ENCODE measurements at regions not wholly inside any gene's neighbourhood (a gene's known extent, or its start where the extent isn't known, plus 50 kb on each side); places are given as distances from the start of the nearest gene placed in this dataset.
"Not testable (repeated sequence)": the region's sequence is repeated elsewhere in the genome, so short reads cannot be mapped to it uniquely, and the experiment has no call there.

- no peak for DNase-seq
These were observed 341.7 kb downstream of the LRRC3B start for GRCh38 chr3:26964313-26964712.

GRCh38 chr3:26964836-26965235, 342.3 kb downstream of the LRRC3B start:
- DNase-seq: no peak

- DNase-seq: no peak
These were observed 344.9 kb downstream of the LRRC3B start for GRCh38 chr3:26967501-26967900.

- DNase-seq: no peak
These were observed 362.1 kb downstream of the LRRC3B start for GRCh38 chr3:26984416-26985390.

GRCh38 chr3:26989037-26989436, 366.5 kb downstream of the LRRC3B start:
- no peak for DNase-seq

- DNase-seq: no peak
These were observed 372.0 kb downstream of the NEK10 start for GRCh38 chr3:26997226-26997625.

- DNase-seq: no peak
These were observed 358.3 kb downstream of the NEK10 start for GRCh38 chr3:27010834-27011233.

- peak in 1 of 56 donors; percentile 3 for DNase-seq
These were observed 347.0 kb downstream of the NEK10 start for GRCh38 chr3:27022096-27022761.

GRCh38 chr3:27024493-27024892, 344.7 kb downstream of the NEK10 start:
- DNase-seq: no peak

- no peak for DNase-seq
These were observed 343.5 kb downstream of the NEK10 start for GRCh38 chr3:27025718-27026117.

- no peak for DNase-seq
These were observed 337.7 kb downstream of the NEK10 start for GRCh38 chr3:27031476-27031875.

- no peak for DNase-seq
These were observed 334.9 kb downstream of the NEK10 start for GRCh38 chr3:27034255-27034654.

GRCh38 chr3:27040674-27041073, 328.5 kb downstream of the NEK10 start:
- DNase-seq: no peak

- not testable (repeated sequence) for DNase-seq
These were observed 326.6 kb downstream of the NEK10 start for GRCh38 chr3:27042541-27042940.

- no peak for DNase-seq
These were observed 325.7 kb downstream of the NEK10 start for GRCh38 chr3:27043328-27043955.

GRCh38 chr3:27044931-27045481, 324.2 kb downstream of the NEK10 start:
- DNase-seq: no peak

GRCh38 chr3:27046351-27046750, 322.8 kb downstream of the NEK10 start:
- no peak for DNase-seq

- DNase-seq: no peak
These were observed 319.4 kb downstream of the NEK10 start for GRCh38 chr3:27049792-27050191.

- not testable (repeated sequence) for DNase-seq
These were observed 317.7 kb downstream of the NEK10 start for GRCh38 chr3:27051527-27051926.

GRCh38 chr3:27056326-27056725, 312.9 kb downstream of the NEK10 start:
- no peak for DNase-seq

- DNase-seq: no peak
These were observed 309.7 kb downstream of the NEK10 start for GRCh38 chr3:27059489-27059888.

Measured in amygdala (tissue), 56 donors.